Suppressor macrophage treated with lipopolysaccharide for 4 hours (primary cell): ENCODE measurements at regions not wholly inside any gene's neighbourhood (a gene's known extent, or its start where the extent isn't known, plus 50 kb on each side); places are given as distances from the start of the nearest gene placed in this dataset.

ENCODE experiments used
- DNase-seq: peaks from one replicate; pipeline ENCODE4 v3.0.0-alpha.2; 2020

DNA sequence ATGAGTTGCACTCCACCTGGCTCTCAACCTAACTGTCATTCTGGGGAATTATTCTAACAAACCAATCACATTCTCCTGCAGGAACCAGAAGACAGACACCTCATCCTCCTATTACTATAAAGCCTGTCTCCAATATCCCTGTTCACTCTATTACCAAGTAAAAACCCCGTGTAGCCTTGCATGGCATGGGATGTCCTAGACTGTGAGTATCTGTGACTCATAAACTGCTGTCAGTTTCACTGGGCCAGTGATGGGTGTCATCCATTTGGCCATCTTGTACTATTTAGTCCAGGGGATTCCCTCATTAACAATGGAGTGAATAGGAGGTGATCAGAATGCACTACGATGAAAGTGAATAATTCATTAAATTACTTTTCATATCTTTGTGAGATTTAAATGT, 608.7 kb downstream of the DNAJB9 start:
- no peak for DNase-seq

GRCh38 chr7:109179601-109180000, 609.9 kb downstream of the DNAJB9 start:
- DNase-seq = no peak

DNA sequence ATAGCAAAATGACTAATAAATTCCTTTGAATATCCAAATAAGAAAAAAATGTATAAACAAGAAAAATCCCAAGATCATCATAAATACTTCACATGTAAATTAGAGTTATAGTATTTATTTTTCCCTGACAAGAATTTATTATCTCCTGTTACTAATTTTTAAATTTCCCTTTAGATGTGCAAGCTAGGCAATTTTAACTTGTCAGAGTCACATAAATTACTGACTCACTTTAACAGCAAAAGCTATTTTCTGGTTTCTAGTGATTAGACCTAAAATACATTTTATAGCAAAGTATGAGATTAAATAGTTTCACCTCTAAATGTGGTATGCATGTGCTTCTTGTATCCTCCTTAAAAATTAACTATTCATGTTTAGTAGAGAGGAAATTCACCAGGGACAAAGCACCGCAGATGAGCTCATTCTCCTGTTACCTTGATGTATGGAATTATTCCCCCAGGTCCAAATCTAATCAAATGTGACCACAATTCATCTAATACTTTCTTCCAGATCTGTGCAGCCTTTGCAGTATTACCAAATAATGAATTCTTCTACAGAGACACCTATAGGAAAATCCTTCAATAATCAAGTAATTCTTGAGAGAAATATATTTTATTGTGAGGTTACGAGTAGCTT, 621.2 kb downstream of the DNAJB9 start:
- no peak for DNase-seq

GRCh38 chr7:109206196-109206595, 636.5 kb downstream of the DNAJB9 start:
- no peak for DNase-seq

- DNase-seq = no peak
These were observed 643.4 kb downstream of the DNAJB9 start for GRCh38 chr7:109213081-109213480.

DNA sequence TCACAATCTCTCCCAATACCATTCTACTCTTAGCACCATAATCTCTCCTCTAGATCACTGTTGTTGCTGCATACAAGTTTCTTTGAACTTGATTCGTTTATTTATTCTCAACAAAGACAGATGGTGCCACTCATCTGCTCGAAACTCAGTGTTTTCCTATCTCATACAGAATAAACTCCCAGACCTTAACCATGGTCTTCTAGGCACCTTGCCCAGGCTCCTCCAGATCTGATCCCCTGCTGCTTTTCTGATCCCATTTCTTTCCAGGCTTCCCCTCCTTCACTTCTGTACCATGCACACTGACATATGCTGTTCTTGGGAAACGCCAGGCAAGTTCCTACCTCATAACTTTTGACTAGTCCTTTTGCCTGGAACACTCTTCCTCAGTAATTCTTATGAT, 645.7 kb downstream of the DNAJB9 start:
- no peak for DNase-seq

GRCh38 chr7:109224100-109224499, 654.4 kb downstream of the DNAJB9 start:
- DNase-seq = no peak

DNA sequence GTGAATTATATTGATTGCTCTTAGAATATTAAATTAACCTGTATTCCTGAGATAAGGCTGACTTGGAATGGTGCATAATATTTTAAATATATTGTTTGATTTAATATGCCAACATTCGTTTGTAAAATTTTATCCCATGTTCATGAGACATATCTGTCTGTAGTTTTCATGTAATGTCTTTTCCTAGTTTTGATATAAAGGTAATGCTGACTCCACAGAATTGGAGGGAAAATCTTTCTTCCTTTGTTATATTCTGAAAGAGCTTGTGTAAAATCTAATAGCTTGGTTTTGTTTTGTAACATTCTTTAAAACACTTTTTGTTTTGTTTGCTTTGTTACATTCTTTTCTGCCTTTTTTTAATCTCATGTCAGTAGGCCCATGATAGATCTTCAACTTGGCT, 657.0 kb downstream of the DNAJB9 start:
- DNase-seq = no peak

- no peak for DNase-seq
These were observed 665.6 kb downstream of the DNAJB9 start for GRCh38 chr7:109235316-109235715.

- DNase-seq = no peak
These were observed 676.8 kb downstream of the DNAJB9 start for GRCh38 chr7:109246330-109247077.

DNA sequence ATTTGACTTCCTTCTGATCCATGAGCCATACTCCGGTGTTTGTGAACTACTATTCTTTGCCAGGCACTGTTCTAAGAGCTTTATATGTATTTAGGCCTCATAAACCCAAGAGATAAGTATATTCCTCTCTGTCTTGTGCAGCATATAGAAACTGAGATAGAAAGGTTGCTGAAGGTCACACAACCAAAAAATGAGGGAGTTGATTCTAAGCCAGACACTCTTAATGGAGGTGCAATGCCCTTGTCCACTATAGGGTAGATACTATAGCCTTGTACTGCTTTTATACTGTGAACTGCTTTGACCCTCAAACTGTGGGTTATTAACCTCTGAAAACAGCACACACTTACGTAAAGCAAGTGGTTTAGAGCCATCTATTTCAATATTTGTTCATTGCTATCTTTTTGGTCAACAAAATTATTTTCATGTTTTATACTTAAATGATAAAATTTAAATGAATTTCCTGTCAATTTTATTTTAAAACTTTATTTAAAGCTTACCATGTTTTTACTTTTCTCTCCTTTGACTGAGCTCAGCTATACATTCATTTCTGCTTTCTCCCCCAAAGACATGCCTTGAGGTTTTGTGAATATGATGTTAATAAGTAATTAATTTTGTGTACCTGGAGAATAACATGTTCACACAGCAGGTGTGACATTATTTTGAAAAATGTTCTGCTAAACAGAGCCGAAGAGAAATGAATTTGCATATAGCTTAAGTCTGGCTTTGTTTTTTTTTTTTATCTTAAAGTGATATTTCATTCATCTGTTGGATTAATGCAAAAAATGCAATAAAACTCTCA, 687.3 kb downstream of the DNAJB9 start:
- no peak for DNase-seq

GRCh38 chr7:109259151-109259550, 689.5 kb downstream of the DNAJB9 start:
- no peak for DNase-seq

GRCh38 chr7:109261781-109262180, 692.1 kb downstream of the DNAJB9 start:
- no peak for DNase-seq

DNA sequence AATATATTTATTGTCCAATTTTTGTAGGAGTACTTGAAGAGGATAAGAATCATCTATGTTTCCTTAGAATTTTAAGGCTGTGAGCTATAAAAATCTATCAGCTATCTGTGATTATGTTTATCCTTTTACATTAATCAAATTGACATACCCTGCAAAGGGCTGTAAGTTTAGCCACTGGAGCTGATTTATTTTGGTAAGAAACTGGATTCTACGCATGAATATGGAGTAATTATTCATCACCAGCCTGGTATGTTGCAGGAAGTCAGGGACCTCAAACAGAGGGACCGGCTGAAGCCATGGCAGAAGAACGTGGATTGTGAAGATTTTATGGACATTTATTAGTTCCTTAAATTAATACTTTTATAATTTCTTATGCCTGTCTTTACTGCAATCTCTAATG, 696.9 kb downstream of the DNAJB9 start:
- no peak for DNase-seq

GRCh38 chr7:109276348-109276747, 706.7 kb downstream of the DNAJB9 start:
- DNase-seq = no peak

- no peak for DNase-seq
These were observed 713.1 kb downstream of the DNAJB9 start for GRCh38 chr7:109282726-109283125.

DNA sequence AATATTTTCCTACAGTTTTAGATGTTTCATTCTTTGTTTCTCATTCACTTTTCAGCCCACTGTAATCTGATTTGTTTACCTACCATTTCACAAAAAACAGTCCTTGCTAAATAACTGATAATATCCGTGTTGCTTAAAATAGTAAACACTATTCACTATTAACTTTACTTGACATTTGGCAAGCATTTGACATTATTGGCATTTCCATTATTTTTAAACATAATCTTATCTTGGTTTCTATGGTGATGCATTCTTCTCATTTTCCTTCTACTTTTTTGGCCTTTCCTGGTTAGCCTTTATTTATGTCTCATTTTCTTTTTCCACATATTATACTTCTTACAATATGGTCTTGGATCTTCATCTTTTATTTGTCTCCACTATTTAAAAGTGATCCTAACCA, 715.3 kb downstream of the DNAJB9 start:
- no peak for DNase-seq

DNA sequence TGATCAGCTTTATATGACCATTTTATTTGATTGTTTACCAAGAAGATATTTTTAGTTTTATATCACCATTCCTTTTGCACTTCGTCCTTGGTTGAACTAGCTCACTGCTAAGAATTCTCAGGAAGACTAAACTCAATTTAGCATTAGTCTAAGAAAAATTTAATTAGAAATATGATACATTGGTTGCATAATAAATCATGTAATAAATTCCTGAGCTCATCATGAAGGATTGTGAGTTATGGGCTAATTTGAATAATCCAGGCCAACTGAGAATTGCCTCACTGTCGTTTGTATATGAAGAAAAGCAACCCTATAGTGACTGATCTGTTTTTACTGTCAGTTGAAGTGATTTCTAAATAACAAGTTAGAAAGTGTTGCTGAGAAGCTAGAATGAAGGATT, 725.5 kb downstream of the DNAJB9 start:
- DNase-seq = no peak

GRCh38 chr7:109308816-109309215, 739.1 kb downstream of the DNAJB9 start:
- no peak for DNase-seq

DNA sequence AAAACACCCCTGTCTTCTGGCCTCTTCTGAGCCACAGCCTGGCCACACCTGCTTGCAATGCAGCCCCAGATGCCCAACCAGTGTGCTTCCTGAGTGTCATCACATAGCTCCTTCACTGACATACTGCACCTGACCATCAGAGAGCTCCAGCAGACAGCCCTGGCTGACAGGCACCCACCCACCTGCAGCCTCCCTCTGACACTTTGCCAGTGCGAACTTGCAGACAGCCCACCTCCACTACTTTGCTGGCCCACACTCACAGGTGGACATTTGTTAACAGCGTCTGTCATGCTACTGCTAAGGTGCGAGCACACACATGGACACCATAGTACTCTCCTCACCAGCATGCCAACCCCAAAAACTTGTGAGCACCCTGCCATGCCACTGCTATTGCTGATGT, 740.1 kb downstream of the DNAJB9 start:
- no peak for DNase-seq

DNA sequence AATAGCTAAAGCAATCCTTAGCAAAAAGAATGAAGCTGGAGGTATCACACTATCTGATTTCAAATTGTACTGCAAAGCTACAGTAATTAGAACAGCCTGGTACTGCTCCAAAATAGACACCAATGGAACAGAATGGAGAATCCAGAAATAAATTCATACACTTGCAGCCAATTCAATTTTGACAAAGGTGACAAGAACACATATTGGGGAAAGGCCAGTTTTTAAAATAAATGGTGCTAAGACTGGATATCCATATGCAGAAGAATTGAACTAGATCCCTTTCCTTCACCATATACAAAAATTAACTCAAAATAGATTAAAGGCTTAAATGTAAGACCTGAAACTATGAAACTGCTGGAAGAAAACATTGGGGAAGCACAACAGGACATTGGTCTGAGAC, 748.5 kb downstream of the DNAJB9 start:
- no peak for DNase-seq

DNA sequence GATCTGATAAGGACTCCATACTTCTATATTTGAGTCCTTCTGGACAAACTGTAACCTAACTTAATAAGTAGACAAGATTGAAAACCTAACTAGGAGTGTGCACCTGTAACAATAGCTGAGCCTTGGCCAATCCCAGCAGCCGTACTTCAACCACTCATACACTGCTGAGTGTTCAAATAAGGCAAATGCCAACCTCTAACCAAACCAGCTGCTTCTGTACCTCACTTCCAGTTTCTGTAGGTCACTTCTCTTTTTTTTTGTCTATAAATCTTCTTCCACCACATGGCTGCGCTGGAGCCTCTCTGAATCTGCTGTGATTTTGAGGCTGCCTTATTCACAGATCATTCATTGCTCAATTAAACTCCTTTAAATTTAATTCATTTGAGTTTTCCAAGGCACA, 753.2 kb downstream of the DNAJB9 start:
- no peak for DNase-seq

- no peak for DNase-seq
These were observed 761.7 kb downstream of the DNAJB9 start for GRCh38 chr7:109331423-109331822.

DNA sequence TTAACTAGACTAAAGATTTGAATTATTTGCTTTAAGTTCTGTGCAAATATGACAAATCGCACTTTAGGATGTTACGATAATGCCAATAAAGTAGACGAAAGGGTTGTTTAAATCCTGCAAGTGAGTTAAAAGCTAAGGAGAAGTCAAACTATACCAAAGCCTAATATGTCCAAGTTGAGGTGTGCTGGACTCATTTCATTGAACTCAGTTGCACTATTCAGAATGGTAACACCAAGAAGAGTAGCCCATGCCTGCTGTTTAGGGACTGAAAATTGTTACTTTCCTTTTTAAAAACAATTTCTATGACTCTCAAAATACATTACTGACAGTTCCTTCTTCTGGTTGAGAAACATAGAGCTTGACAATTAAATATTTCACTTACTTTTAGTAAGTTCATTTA, 766.3 kb downstream of the DNAJB9 start:
- DNase-seq = no peak
